Testis (tissue), 2 donors: ENCODE measurements at regions not wholly inside any gene's neighbourhood (a gene's known extent, or its start where the extent isn't known, plus 50 kb on each side); places are given as distances from the start of the nearest gene placed in this dataset.

Source experiments
- DNase-seq: peaks from one replicate; pipeline ENCODE4 v3.0.0-alpha.2; 2019
- H3K27ac ChIP-seq, 2 donors: fragments of 200-600 bp; sonication (generic); one replicate each; pipeline ENCODE4 v1.5.1; 2019
- H3K27me3 ChIP-seq: fragments of 200-600 bp; sonication (generic); one replicate; pipeline ENCODE4 v1.5.1; 2019
- H3K36me3 ChIP-seq: fragments of 200-600 bp; sonication (generic); one replicate; pipeline ENCODE4 v1.5.1; 2017; ENCODE audit warnings: low read depth; ENCODE audit errors: missing control alignments
- H3K4me1 ChIP-seq: fragments of 200-600 bp; sonication (generic); one replicate; pipeline ENCODE4 v1.5.1; 2019
- H3K4me3 ChIP-seq, 2 donors: fragments of 200-600 bp; sonication (generic); one replicate each; pipeline ENCODE4 v1.5.1; 2017 to 2019
- H3K9me3 ChIP-seq: fragments of 200-600 bp; sonication (generic); one replicate; pipeline ENCODE4 v1.5.1; 2017
- CTCF ChIP-seq, 3 experiments: fragments of 450-650 bp in 2 of 3; fragments of 200-600 bp in 1 of 3; sonication (generic) in 1 of 3; IDR thresholded peaks; one replicate each; pipeline ENCODE4 v1.5.1; 2016 to 2019; ENCODE audit warnings: antibody characterized with exemption in 3 of 3, mild to moderate bottlenecking in 2 of 3, moderate library complexity in 1 of 3
- POLR2A ChIP-seq: fragments of 450-650 bp; IDR thresholded peaks from one replicate; pipeline ENCODE4 v1.6.1; 2017; ENCODE audit warnings: antibody characterized with exemption, mild to moderate bottlenecking, moderate library complexity
- WGBS, 2 donors: methylation state at CpG; one replicate each; pipeline ENCODE4 v1.1.5; 2018; 5-methylcytosine and 5-hydroxymethylcytosine counted together
- intact Hi-C: fragments of 100-400 bp; cut with DNase I; formaldehyde crosslinking; loops from one replicate; pipeline ENCODE4 v1.15.1; 2023; ENCODE audit warnings: low total_unique reads

DNA sequence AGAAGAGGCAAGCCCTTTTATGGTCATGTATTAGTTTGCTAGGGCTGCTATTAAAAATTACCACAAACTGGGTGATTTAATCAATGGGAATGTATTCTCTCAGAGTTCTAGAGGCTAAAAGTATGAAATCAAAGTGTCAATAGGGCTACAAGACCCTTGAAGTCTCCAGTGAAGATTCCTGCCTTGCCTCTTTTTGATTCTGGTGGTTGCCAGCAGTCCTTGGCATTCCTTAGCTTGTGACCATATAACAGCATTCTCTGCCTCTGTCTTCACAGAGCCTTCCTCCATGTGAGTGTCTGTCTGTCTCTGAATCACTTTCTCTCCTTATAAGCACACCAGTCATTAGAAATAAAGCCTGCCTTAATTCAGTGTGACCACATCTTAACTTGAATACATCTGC lies 282.7 kb downstream of the KCNN2 start:
- H3K9me3 ChIP-seq, result no peaks in the 10 kb centered on the region
- H3K36me3 ChIP-seq, result no peaks in the 10 kb centered on the region
- DNase-seq, result no peak
- no peaks in the 10 kb centered on the region for H3K4me1 ChIP-seq
- no peaks in the 10 kb centered on the region for H3K27me3 ChIP-seq
- H3K4me3 ChIP-seq, result no peak overlapping the region
- TF ChIP-seq CTCF (IDR thresholded peaks at IDR 0.05), result no peak
- no peak overlapping the region for H3K27ac ChIP-seq
- intact Hi-C loops, result no loop called here

- Histone ChIP-seq H3K9me3 (no peaks in the 10 kb centered on the region), H3K27ac (no peak overlapping the region), H3K27me3 (no peaks in the 10 kb centered on the region), H3K4me3 (no peak overlapping the region), H3K36me3 (no peaks in the 10 kb centered on the region), H3K4me1 (no peaks in the 10 kb centered on the region)
- DNase-seq, result no peak
- WGBS, 2 donors, result 76 to 78% methylated on average over 3 of the region's 3 CpGs
- TF ChIP-seq POLR2A (no peak), CTCF (IDR thresholded peaks at IDR 0.05) (no peak)
- intact Hi-C loops, result no loop called here
These were observed 274.4 kb downstream of the KCNN2 start for GRCh38 chr5:114636271-114636670.

- Histone ChIP-seq H3K4me1 (no peaks in the 10 kb centered on the region), H3K27ac (no peak overlapping the region), H3K36me3 (no peaks in the 10 kb centered on the region), H3K27me3 (no peaks in the 10 kb centered on the region), H3K9me3 (no peaks in the 10 kb centered on the region), H3K4me3 (no peak overlapping the region)
- intact Hi-C loops, result no loop called here
- DNase-seq, result no peak
- 27 to 44% methylated on average over 5 of the region's 5 CpGs for WGBS, 2 donors
- TF ChIP-seq CTCF (IDR thresholded peaks at IDR 0.05) (no peak), POLR2A (no peak)
These were observed 273.4 kb downstream of the KCNN2 start for GRCh38 chr5:114634967-114635901.

- 79 to 83% methylated on average over 2 of the region's 2 CpGs for WGBS, 2 donors
- TF ChIP-seq POLR2A, result no peak
- TF ChIP-seq CTCF (IDR thresholded peaks at IDR 0.05), result no peak
- intact Hi-C loops, result no loop called here
- DNase-seq, result no peak
- Histone ChIP-seq H3K4me3 (no peak overlapping the region), H3K9me3 (no peaks in the 10 kb centered on the region), H3K27me3 (no peaks in the 10 kb centered on the region), H3K27ac (no peak overlapping the region), H3K36me3 (no peaks in the 10 kb centered on the region), H3K4me1 (no peaks in the 10 kb centered on the region)
These were observed 272.6 kb downstream of the KCNN2 start for GRCh38 chr5:114634517-114634916.

GRCh38 chr5:114612406-114612805 lies 250.5 kb downstream of the KCNN2 start:
- no peak overlapping the region for H3K4me3 ChIP-seq
- intact Hi-C loops, result no loop called here
- 71 to 78% methylated on average over 3 of the region's 3 CpGs for WGBS, 2 donors
- H3K27ac ChIP-seq, result no peak overlapping the region
- no peaks in the 10 kb centered on the region for H3K27me3 ChIP-seq
- H3K36me3 ChIP-seq, result no peaks in the 10 kb centered on the region
- DNase-seq, result no peak
- H3K9me3 ChIP-seq, result no peaks in the 10 kb centered on the region
- TF ChIP-seq POLR2A, result no peak
- no peak for TF ChIP-seq CTCF (IDR thresholded peaks at IDR 0.05)
- H3K4me1 ChIP-seq, result no peaks in the 10 kb centered on the region
